ENCODE measurements at regions not wholly inside any gene's neighbourhood (a gene's known extent, or its start where the extent isn't known, plus 50 kb on each side); places are given as distances from the start of the nearest gene placed in this dataset.

- Histone ChIP-seq H3K36me3 (ENCODE audit: control insufficient read depth, insufficient read depth, low read length) (no peaks in the 10 kb centered on the region), H3K4me3 (ENCODE audit: low read length) (no peak overlapping the region), H3K9me3 (ENCODE audit: control insufficient read depth, insufficient read depth, low read length) (no peaks in the 10 kb centered on the region), H3K4me1 (ENCODE audit: control insufficient read depth, insufficient read depth, low read length) (no peaks in the 10 kb centered on the region), H3K27me3 (ENCODE audit: control insufficient read depth, insufficient read depth, low read length) (peaks cover 2% of the 10 kb centered on the region), H3K27ac (ENCODE audit: low read length) (no peak overlapping the region)
- TF ChIP-seq CTCF (IDR thresholded peaks at IDR 0.05): no peak
- 75% methylated on average over 9 of the region's 9 CpGs for WGBS (ENCODE audit: insufficient coverage)
- H3K4me1 Mint-ChIP-seq: peaks cover 12 to 21% of the 10 kb centered on the region in 2 donors
- peaks cover 7 to 12% of the 10 kb centered on the region in 2 donors for H3K27me3 Mint-ChIP-seq (ENCODE audit: low read depth in 2 of 2)
- no peak overlapping the region for H3K4me3 Mint-ChIP-seq
- peak in 1 of 2 donors; percentile 15 for DNase-seq
- H3K9me3 Mint-ChIP-seq: no peaks in the 10 kb centered on the region
- H3K27ac Mint-ChIP-seq: peak overlapping the region; percentile 19 to 52
- H3K36me3 Mint-ChIP-seq: no peaks in the 10 kb centered on the region
- ATAC-seq: peak in 2 of 3 donors; percentile 7 to 71
- intact Hi-C loops (cut with micrococcal nuclease): no loop called here
Observed at GRCh38 chr2:12948231-12948960, 231.7 kb downstream of the TRIB2 start.

- Histone ChIP-seq H3K36me3 (ENCODE audit: control insufficient read depth, insufficient read depth, low read length) (no peaks in the 10 kb centered on the region), H3K4me1 (ENCODE audit: control insufficient read depth, insufficient read depth, low read length) (no peaks in the 10 kb centered on the region), H3K4me3 (ENCODE audit: low read length) (no peak overlapping the region), H3K9me3 (ENCODE audit: control insufficient read depth, insufficient read depth, low read length) (no peaks in the 10 kb centered on the region), H3K27me3 (ENCODE audit: control insufficient read depth, insufficient read depth, low read length) (peaks cover 2% of the 10 kb centered on the region), H3K27ac (ENCODE audit: low read length) (no peak overlapping the region)
- H3K36me3 Mint-ChIP-seq: peaks cover 5% of the 10 kb centered on the region
- peaks cover 7 to 18% of the 10 kb centered on the region in 2 donors for H3K27me3 Mint-ChIP-seq (ENCODE audit: low read depth in 2 of 2)
- peak overlapping the region; percentile 19 to 52 for H3K27ac Mint-ChIP-seq
- DNase-seq (peak in 1 of 2 donors; percentile 6), ATAC-seq (peak in 2 of 3 donors; percentile 18 to 64)
- peaks cover 12 to 21% of the 10 kb centered on the region in 2 donors for H3K4me1 Mint-ChIP-seq
- H3K4me3 Mint-ChIP-seq: no peak overlapping the region
- no peaks in the 10 kb centered on the region for H3K9me3 Mint-ChIP-seq
- no peak for TF ChIP-seq CTCF (IDR thresholded peaks at IDR 0.05)
- 42% methylated on average over 2 of the region's 2 CpGs for WGBS (ENCODE audit: insufficient coverage)
- intact Hi-C loops (cut with micrococcal nuclease): no loop called here
Observed at GRCh38 chr2:12948961-12949353, 232.2 kb downstream of the TRIB2 start.

DNA sequence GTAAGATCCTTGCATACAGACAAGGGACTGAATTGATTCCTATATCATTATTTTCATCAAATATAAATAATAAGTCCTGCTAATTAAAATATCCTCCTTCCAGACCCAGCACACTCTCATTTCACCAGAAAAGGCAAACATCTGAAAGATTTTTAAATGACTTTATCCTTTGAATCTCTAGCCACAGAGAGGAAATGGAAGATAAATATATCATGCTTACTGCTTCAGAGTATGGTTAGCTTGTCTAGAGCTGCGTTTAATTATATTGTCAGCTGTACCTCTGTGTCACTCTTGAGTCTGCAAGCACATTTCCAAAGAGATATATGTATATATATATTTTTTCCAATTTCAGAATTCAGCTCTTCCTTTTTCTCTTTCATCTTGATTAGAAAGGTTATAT lies 232.7 kb downstream of the TRIB2 start:
- DNase-seq (no peak), ATAC-seq (no peak)
- no peak for TF ChIP-seq CTCF (IDR thresholded peaks at IDR 0.05)
- H3K4me3 Mint-ChIP-seq: no peak overlapping the region
- Histone ChIP-seq H3K36me3 (ENCODE audit: control insufficient read depth, insufficient read depth, low read length) (no peaks in the 10 kb centered on the region), H3K9me3 (ENCODE audit: control insufficient read depth, insufficient read depth, low read length) (no peaks in the 10 kb centered on the region), H3K27me3 (ENCODE audit: control insufficient read depth, insufficient read depth, low read length) (peaks cover 2% of the 10 kb centered on the region), H3K27ac (ENCODE audit: low read length) (no peak overlapping the region), H3K4me3 (ENCODE audit: low read length) (no peak overlapping the region), H3K4me1 (ENCODE audit: control insufficient read depth, insufficient read depth, low read length) (no peaks in the 10 kb centered on the region)
- peaks cover 7 to 20% of the 10 kb centered on the region in 2 donors for H3K27me3 Mint-ChIP-seq (ENCODE audit: low read depth in 2 of 2)
- no peaks in the 10 kb centered on the region for H3K9me3 Mint-ChIP-seq
- peaks cover 6% of the 10 kb centered on the region for H3K36me3 Mint-ChIP-seq
- no CpG with 5 or more reads among the region's 1 CpG for WGBS (ENCODE audit: insufficient coverage)
- peaks cover 12 to 21% of the 10 kb centered on the region in 2 donors for H3K4me1 Mint-ChIP-seq
- intact Hi-C loops (cut with micrococcal nuclease): no loop called here
- H3K27ac Mint-ChIP-seq: peak overlapping the region; percentile 19 to 52

DNA sequence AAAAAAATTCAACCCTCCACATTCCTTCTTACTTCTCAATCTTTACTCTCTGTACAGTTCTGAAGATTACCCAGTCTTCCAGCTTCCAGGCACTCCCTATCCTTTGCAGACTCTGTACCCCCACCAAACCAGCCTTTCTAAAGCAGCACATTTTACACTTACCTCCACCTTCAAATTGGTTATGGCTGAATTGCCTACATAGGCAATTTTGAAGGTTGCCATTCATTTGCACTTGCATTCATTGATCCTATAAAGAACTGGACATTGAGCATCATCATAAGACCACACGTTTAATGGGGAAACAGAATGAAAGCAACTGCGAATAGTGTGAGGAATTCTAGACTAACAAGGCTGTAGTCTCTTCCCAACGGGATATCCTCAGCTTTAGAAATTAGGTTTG lies 233.4 kb downstream of the TRIB2 start:
- H3K9me3 Mint-ChIP-seq: no peaks in the 10 kb centered on the region
- Histone ChIP-seq H3K4me3 (ENCODE audit: low read length) (no peak overlapping the region), H3K4me1 (ENCODE audit: control insufficient read depth, insufficient read depth, low read length) (no peaks in the 10 kb centered on the region), H3K9me3 (ENCODE audit: control insufficient read depth, insufficient read depth, low read length) (no peaks in the 10 kb centered on the region), H3K27me3 (ENCODE audit: control insufficient read depth, insufficient read depth, low read length) (peaks cover 2% of the 10 kb centered on the region), H3K27ac (ENCODE audit: low read length) (no peak overlapping the region), H3K36me3 (ENCODE audit: control insufficient read depth, insufficient read depth, low read length) (no peaks in the 10 kb centered on the region)
- TF ChIP-seq CTCF (IDR thresholded peaks at IDR 0.05): no peak
- peaks cover 6% of the 10 kb centered on the region for H3K36me3 Mint-ChIP-seq
- DNase-seq (no peak), ATAC-seq (no peak)
- no peak overlapping the region for H3K27ac Mint-ChIP-seq
- intact Hi-C loops (cut with micrococcal nuclease): no loop called here
- no peak overlapping the region for H3K4me3 Mint-ChIP-seq
- H3K4me1 Mint-ChIP-seq: peaks cover 12 to 21% of the 10 kb centered on the region in 2 donors
- H3K27me3 Mint-ChIP-seq (ENCODE audit: low read depth in 2 of 2): peaks cover 7 to 23% of the 10 kb centered on the region in 2 donors
- WGBS (ENCODE audit: insufficient coverage): 94% methylated on average over 3 of the region's 3 CpGs

All from natural killer cell (primary cell).